ENCODE measurements at regions not wholly inside any gene's neighbourhood (a gene's known extent, or its start where the extent isn't known, plus 50 kb on each side); places are given as distances from the start of the nearest gene placed in this dataset.

DNA sequence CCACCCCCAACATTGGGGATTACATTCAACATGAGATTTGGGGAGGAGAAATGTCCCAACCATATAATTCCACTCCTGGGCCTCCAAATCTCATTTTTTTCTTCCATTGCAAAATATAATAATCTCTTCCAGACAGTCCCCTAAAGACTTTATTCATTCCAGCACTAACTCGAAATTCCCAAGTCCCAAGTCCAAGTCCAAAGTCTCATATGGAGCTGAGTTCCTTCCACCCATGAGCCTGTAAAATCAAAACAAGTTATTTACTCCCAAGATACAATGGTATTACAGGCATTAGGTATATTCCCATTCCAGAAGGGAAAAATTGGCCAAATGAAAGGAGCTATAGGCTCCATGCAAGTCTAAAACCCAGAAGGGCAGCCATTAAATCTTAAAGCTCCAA, 56.7 kb downstream of the P2RY1 start:
- H3K4me3 Mint-ChIP-seq (ENCODE audit: unreplicated experiment), result no peak overlapping the region
- no peaks in the 10 kb centered on the region for H3K27me3 Mint-ChIP-seq (ENCODE audit: unreplicated experiment)
- H3K9me3 Mint-ChIP-seq (ENCODE audit: unreplicated experiment), result no peaks in the 10 kb centered on the region
- TF ChIP-seq, protein P1, sequence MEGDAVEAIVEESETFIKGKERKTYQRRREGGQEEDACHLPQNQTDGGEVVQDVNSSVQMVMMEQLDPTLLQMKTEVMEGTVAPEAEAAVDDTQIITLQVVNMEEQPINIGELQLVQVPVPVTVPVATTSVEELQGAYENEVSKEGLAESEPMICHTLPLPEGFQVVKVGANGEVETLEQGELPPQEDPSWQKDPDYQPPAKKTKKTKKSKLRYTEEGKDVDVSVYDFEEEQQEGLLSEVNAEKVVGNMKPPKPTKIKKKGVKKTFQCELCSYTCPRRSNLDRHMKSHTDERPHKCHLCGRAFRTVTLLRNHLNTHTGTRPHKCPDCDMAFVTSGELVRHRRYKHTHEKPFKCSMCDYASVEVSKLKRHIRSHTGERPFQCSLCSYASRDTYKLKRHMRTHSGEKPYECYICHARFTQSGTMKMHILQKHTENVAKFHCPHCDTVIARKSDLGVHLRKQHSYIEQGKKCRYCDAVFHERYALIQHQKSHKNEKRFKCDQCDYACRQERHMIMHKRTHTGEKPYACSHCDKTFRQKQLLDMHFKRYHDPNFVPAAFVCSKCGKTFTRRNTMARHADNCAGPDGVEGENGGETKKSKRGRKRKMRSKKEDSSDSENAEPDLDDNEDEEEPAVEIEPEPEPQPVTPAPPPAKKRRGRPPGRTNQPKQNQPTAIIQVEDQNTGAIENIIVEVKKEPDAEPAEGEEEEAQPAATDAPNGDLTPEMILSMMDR (IDR thresholded peaks at IDR 0.05; ENCODE audit: partially characterized antibody, unreplicated experiment), result no peak
- peaks cover 2% of the 10 kb centered on the region for H3K4me1 Mint-ChIP-seq (ENCODE audit: low read depth, unreplicated experiment)
- H3K27ac Mint-ChIP-seq (ENCODE audit: unreplicated experiment), result no peak overlapping the region
- DNase-seq, result no peak
- no peaks in the 10 kb centered on the region for H3K36me3 Mint-ChIP-seq (ENCODE audit: unreplicated experiment)

GRCh38 chr3:152892446-152892845, 57.5 kb downstream of the P2RY1 start:
- Mint-ChIP-seq H3K27ac (ENCODE audit: unreplicated experiment) (no peak overlapping the region), H3K4me3 (ENCODE audit: unreplicated experiment) (no peak overlapping the region), H3K36me3 (ENCODE audit: unreplicated experiment) (no peaks in the 10 kb centered on the region), H3K4me1 (ENCODE audit: low read depth, unreplicated experiment) (peaks cover 2% of the 10 kb centered on the region), H3K27me3 (ENCODE audit: unreplicated experiment) (no peaks in the 10 kb centered on the region), H3K9me3 (ENCODE audit: unreplicated experiment) (no peaks in the 10 kb centered on the region)
- DNase-seq, result no peak
- TF ChIP-seq, protein P1 (IDR thresholded peaks at IDR 0.05; ENCODE audit: partially characterized antibody, unreplicated experiment), result no peak

- Mint-ChIP-seq H3K36me3 (ENCODE audit: unreplicated experiment) (no peaks in the 10 kb centered on the region), H3K27me3 (ENCODE audit: unreplicated experiment) (no peaks in the 10 kb centered on the region), H3K4me3 (ENCODE audit: unreplicated experiment) (no peak overlapping the region), H3K4me1 (ENCODE audit: low read depth, unreplicated experiment) (peaks cover 2% of the 10 kb centered on the region), H3K9me3 (ENCODE audit: unreplicated experiment) (no peaks in the 10 kb centered on the region), H3K27ac (ENCODE audit: unreplicated experiment) (no peak overlapping the region)
- DNase-seq, result no peak
- TF ChIP-seq, protein P1 (IDR thresholded peaks at IDR 0.05; ENCODE audit: partially characterized antibody, unreplicated experiment), result no peak
These were observed 58.7 kb downstream of the P2RY1 start for GRCh38 chr3:152893647-152894046.

DNA sequence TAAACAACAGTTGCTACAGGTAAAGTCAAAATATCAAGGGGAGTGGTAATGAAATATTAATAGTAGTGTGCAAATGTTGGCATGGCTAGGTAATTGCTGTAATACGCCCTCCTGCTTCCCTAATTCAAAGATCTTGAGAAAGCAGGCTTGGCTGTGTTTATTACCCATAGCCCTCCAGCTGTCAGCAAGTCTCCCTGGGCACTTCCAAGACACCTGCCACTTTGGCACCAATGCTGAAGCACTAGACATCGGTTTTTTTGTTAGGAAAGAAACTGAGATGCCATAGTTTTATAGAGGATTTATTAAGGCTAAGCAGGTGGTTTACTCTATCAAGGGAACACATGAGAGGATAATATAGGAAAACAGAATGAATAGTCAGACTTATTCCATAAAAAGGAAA, 64.4 kb downstream of the P2RY1 start:
- Mint-ChIP-seq H3K27me3 (ENCODE audit: unreplicated experiment) (no peaks in the 10 kb centered on the region), H3K9me3 (ENCODE audit: unreplicated experiment) (no peaks in the 10 kb centered on the region), H3K4me3 (ENCODE audit: unreplicated experiment) (no peak overlapping the region), H3K27ac (ENCODE audit: unreplicated experiment) (no peak overlapping the region), H3K36me3 (ENCODE audit: unreplicated experiment) (no peaks in the 10 kb centered on the region), H3K4me1 (ENCODE audit: low read depth, unreplicated experiment) (no peaks in the 10 kb centered on the region)
- DNase-seq, result no peak
- TF ChIP-seq, protein P1 (IDR thresholded peaks at IDR 0.05; ENCODE audit: partially characterized antibody, unreplicated experiment), result no peak

GRCh38 chr3:152902141-152902669, 67.3 kb downstream of the P2RY1 start:
- no peak overlapping the region for H3K27ac Mint-ChIP-seq (ENCODE audit: unreplicated experiment)
- no peaks in the 10 kb centered on the region for H3K27me3 Mint-ChIP-seq (ENCODE audit: unreplicated experiment)
- no peaks in the 10 kb centered on the region for H3K9me3 Mint-ChIP-seq (ENCODE audit: unreplicated experiment)
- TF ChIP-seq, protein P1 (IDR thresholded peaks at IDR 0.05; ENCODE audit: partially characterized antibody, unreplicated experiment), result no peak
- no peaks in the 10 kb centered on the region for H3K4me1 Mint-ChIP-seq (ENCODE audit: low read depth, unreplicated experiment)
- H3K36me3 Mint-ChIP-seq (ENCODE audit: unreplicated experiment), result no peaks in the 10 kb centered on the region
- no peak for DNase-seq
- H3K4me3 Mint-ChIP-seq (ENCODE audit: unreplicated experiment), result no peak overlapping the region
